HCT116 (cell line): ENCODE measurements at regions not wholly inside any gene's neighbourhood (a gene's known extent, or its start where the extent isn't known, plus 50 kb on each side); places are given as distances from the start of the nearest gene placed in this dataset.

Experiments
- ATAC-seq: fragments of 200-7000 bp; cut with Tn5 transposase; 2 replicates; pipeline ENCODE4 v1.9.1; 2020; ENCODE audit warnings: mild to moderate bottlenecking, moderate library complexity
- BruUV-seq: library from RNA; stranded (reverse); fragments of 400-500 nt; replicated peaks from 2 replicates; lab custom pipeline; 2021; lab: Mats Ljungman, UMichigan
- CTCF ChIA-PET: fragments of 300-600 bp; sonication (Branson Sonifier 250); formaldehyde crosslinking; loops from one replicate; lab custom pipeline; 2021; ENCODE audit warnings: antibody characterized with exemption; lab: Charles Lee
- POLR2A ChIA-PET: fragments of 300-600, 350-600 bp; sonication (Branson Sonifier 250); formaldehyde crosslinking; loops from one replicate; lab custom pipeline; 2021; ENCODE audit warnings: antibody characterized with exemption; lab: Charles Lee
- RAD21 ChIA-PET, 2 experiments: fragments of 300-600 bp; sonication (Branson Sonifier 250); formaldehyde crosslinking; loops; one replicate each; lab custom pipeline; 2023; ENCODE audit warnings: low total read pairs in 2 of 2; ENCODE audit not compliant: uncharacterized antibody in 2 of 2, unreplicated experiment in 2 of 2, low non-redundant PET in 1 of 2; lab: Charles Lee
- DNase-seq: peaks from one replicate; pipeline ENCODE4 v3.0.0-alpha.2; 2010; ENCODE audit warnings: low read depth, low spot score
- H2AFZ ChIP-seq: fragments of 200-600 bp; shearing (Covaris generic), sonication (generic); 2 replicates; pipeline ENCODE4 v1.6.1; 2017; ENCODE audit warnings: low read depth, mixed run types, mixed read lengths, antibody characterized with exemption, low read length; ENCODE audit not compliant: poor library complexity, severe bottlenecking
- H3K27ac ChIP-seq: 2 replicates; pipeline ENCODE4 v1.5.1; 2012; ENCODE audit warnings: low read depth, low read length
- H3K27me3 ChIP-seq: fragments of 200-600 bp; sonication (generic); 2 replicates; pipeline ENCODE4 v1.6.1; 2016; ENCODE audit warnings: mixed run types, low read length, mixed read lengths; ENCODE audit not compliant: insufficient read depth
- H3K36me3 ChIP-seq, 2 experiments: fragments of 200-500 bp in 1 of 2; fragments of 200-600 bp in 1 of 2; sonication (Bioruptor generic) in 1 of 2; sonication (generic) in 1 of 2; 2 replicates each; pipeline versions ENCODE4 v1.5.1 to v1.6.1; 2014 to 2016; ENCODE audit warnings: low read length in 2 of 2, inconsistent platforms in 1 of 2, mixed read lengths in 1 of 2, mixed run types in 1 of 2; ENCODE audit not compliant: insufficient read depth in 2 of 2, control insufficient read depth in 1 of 2
- H3K4me1 ChIP-seq, 2 experiments: fragments of 200-600 bp in 1 of 2; sonication (generic) in 1 of 2; 2 replicates each; pipeline versions ENCODE4 v1.5.1 to v1.6.1; 2012 to 2017; ENCODE audit warnings: low read length in 2 of 2, inconsistent platforms in 1 of 2, mild to moderate bottlenecking in 1 of 2, mixed read lengths in 1 of 2, mixed run types in 1 of 2, moderate library complexity in 1 of 2; ENCODE audit not compliant: insufficient read depth in 2 of 2, control insufficient read depth in 1 of 2
- H3K4me2 ChIP-seq: fragments of 200-600 bp; sonication (generic); 2 replicates; pipeline ENCODE4 v1.6.1; 2017; ENCODE audit warnings: mixed run types, low read length, mixed read lengths
- H3K4me3 ChIP-seq, 2 experiments: fragments of 200-600 bp in 1 of 2; sonication (generic) in 1 of 2; replicated peaks in 1 of 2; 2 replicates each; pipeline ENCODE4 v1.5.1; 2011 to 2016; ENCODE audit warnings: low read length in 2 of 2, control low read depth in 1 of 2, low read depth in 1 of 2, mild to moderate bottlenecking in 1 of 2, mixed read lengths in 1 of 2, mixed run types in 1 of 2
- H3K79me2 ChIP-seq: fragments of 200-600 bp; sonication (generic); 2 replicates; pipeline ENCODE4 v1.6.1; 2017; ENCODE audit warnings: mild to moderate bottlenecking, mixed run types, low read length, moderate library complexity, mixed read lengths; ENCODE audit not compliant: insufficient read depth
- H3K9ac ChIP-seq: fragments of 200-600 bp; sonication (generic); 2 replicates; pipeline ENCODE4 v1.6.1; 2016; ENCODE audit warnings: low read length, mixed read lengths
- H3K9me2 ChIP-seq: fragments of 200-600 bp; sonication (generic), shearing (Covaris generic); 2 replicates; pipeline ENCODE4 v1.6.1; 2017; ENCODE audit warnings: mixed run types, mild to moderate bottlenecking, moderate library complexity; ENCODE audit not compliant: insufficient read depth
- H3K9me3 ChIP-seq, 2 experiments: fragments of 200-500 bp in 1 of 2; fragments of 200-600 bp in 1 of 2; sonication (Bioruptor generic) in 1 of 2; sonication (generic) in 1 of 2; 2 replicates each; pipeline ENCODE4 v1.6.1; 2014 to 2017; ENCODE audit warnings: low read length in 2 of 2, mixed read lengths in 2 of 2, inconsistent platforms in 1 of 2, low read depth in 1 of 2, mild to moderate bottlenecking in 1 of 2, mixed run types in 1 of 2, moderate library complexity in 1 of 2; ENCODE audit not compliant: control insufficient read depth in 1 of 2, insufficient read depth in 1 of 2
- H4K20me1 ChIP-seq: fragments of 200-600 bp; sonication (generic), shearing (Covaris generic); 2 replicates; pipeline ENCODE4 v1.6.1; 2017; ENCODE audit warnings: mixed run types, mild to moderate bottlenecking, moderate library complexity; ENCODE audit not compliant: insufficient read depth
- CBX3 ChIP-seq: IDR thresholded peaks from 2 replicates; pipeline ENCODE4 v1.6.1; 2012; ENCODE audit warnings: low read depth
- CEBPB ChIP-seq: IDR thresholded peaks from 2 replicates; pipeline ENCODE4 v1.6.1; 2012; ENCODE audit warnings: low read depth
- EGR1 ChIP-seq: IDR thresholded peaks from 2 replicates; pipeline ENCODE4 v1.6.1; 2012; ENCODE audit warnings: low read depth
- ELF1 ChIP-seq: IDR thresholded peaks from 2 replicates; pipeline ENCODE4 v1.6.1; 2012; ENCODE audit warnings: low read depth, borderline replicate concordance
- EZH2 ChIP-seq: fragments of 200-600 bp; sonication (generic); IDR thresholded peaks from 2 replicates; pipeline ENCODE4 v1.6.1; 2017; ENCODE audit warnings: antibody characterized with exemption, mixed run types
- EZH2phosphoT487 ChIP-seq: fragments of 200-600 bp; IDR thresholded peaks from 2 replicates; pipeline ENCODE4 v1.6.1; 2018; ENCODE audit warnings: antibody characterized with exemption, borderline replicate concordance
- JUND ChIP-seq: IDR thresholded peaks from 2 replicates; pipeline ENCODE4 v1.6.1; 2012
- POLR2A ChIP-seq: IDR thresholded peaks from 2 replicates; pipeline ENCODE4 v1.7.0; 2011; ENCODE audit warnings: borderline replicate concordance; ENCODE audit not compliant: insufficient read depth, insufficient read length; ENCODE audit errors: extremely low read depth
- RAD21 ChIP-seq: IDR thresholded peaks from 2 replicates; pipeline ENCODE4 v1.6.1; 2012; ENCODE audit warnings: low read depth, mild to moderate bottlenecking
- SIN3A ChIP-seq: IDR thresholded peaks from 2 replicates; pipeline ENCODE4 v1.6.1; 2012; ENCODE audit warnings: low read depth
- SP1 ChIP-seq: IDR thresholded peaks from 2 replicates; pipeline ENCODE4 v1.6.1; 2012; ENCODE audit warnings: low read depth
- SRF ChIP-seq: IDR thresholded peaks from 2 replicates; pipeline ENCODE4 v1.6.1; 2012; ENCODE audit warnings: low read depth
- TCF7L2 ChIP-seq: IDR thresholded peaks from 2 replicates; pipeline ENCODE4 v1.7.0; 2011; ENCODE audit warnings: borderline replicate concordance, inconsistent platforms; ENCODE audit not compliant: insufficient read depth, insufficient read length; ENCODE audit errors: extremely low read depth
- YY1 ChIP-seq: IDR thresholded peaks from 2 replicates; pipeline ENCODE4 v1.6.1; 2011; ENCODE audit warnings: low read length, low read depth, moderate library complexity, mild to moderate bottlenecking; ENCODE audit not compliant: insufficient replicate concordance; ENCODE audit errors: extremely low read depth
- ZFX ChIP-seq: fragments of 450-650 bp; IDR thresholded peaks from 2 replicates; pipeline ENCODE4 v1.6.1; 2017
- ZNF274 ChIP-seq: fragments of 200-500 bp; sonication (Bioruptor generic); IDR thresholded peaks from 2 replicates; pipeline ENCODE4 v1.6.1; 2014; ENCODE audit warnings: mild to moderate bottlenecking, low read depth, low read length, inconsistent platforms
- intact Hi-C: fragments of 100-400 bp; cut with micrococcal nuclease; formaldehyde crosslinking; loops from 2 replicates; pipeline ENCODE4 v1.10.0; 2022
- TF ChIP-seq, protein P1 (sequence below): IDR thresholded peaks from 2 replicates; pipeline ENCODE4 v1.6.1; 2012
- TF ChIP-seq, protein P2 (sequence below): IDR thresholded peaks from 2 replicates; pipeline ENCODE4 v1.6.1; 2012
- TF ChIP-seq, protein P3 (sequence below): IDR thresholded peaks from 2 replicates; pipeline ENCODE4 v1.6.1; 2012; ENCODE audit warnings: low read depth
- TF ChIP-seq, protein P4 (sequence below): IDR thresholded peaks from 2 replicates; pipeline ENCODE4 v1.6.1; 2011; ENCODE audit warnings: mild to moderate bottlenecking, low read length, moderate library complexity; ENCODE audit not compliant: insufficient replicate concordance; ENCODE audit errors: extremely low read depth

DNA sequence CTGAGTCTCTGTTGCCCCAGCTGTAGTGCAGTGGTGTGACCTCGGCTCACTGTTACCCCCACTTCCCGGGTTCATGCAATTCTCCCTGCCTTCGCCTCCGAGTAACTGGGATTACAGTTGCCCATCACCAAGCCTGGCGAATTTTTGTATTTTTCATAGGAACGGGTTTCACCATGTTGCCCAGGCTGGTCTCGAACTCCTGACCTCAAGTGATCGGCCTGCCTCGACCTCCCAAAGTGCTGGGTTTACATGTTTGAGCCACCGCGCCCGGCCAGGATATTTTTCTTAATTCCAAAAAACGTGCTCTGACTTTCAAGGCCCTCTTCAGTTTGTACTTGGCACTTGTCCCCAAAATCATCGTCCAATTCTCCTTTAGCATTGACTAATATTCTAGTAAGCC lies 129.2 kb upstream of the EPHA5 start:
- CTCF ChIA-PET: no interaction called here
- ATAC-seq (no peak), DNase-seq (no peak)
- intact Hi-C loops: no loop called here
- H3K36me3 ChIP-seq: no peaks in the 10 kb centered on the region
- H2AFZ ChIP-seq: no peak overlapping the region
- no peak overlapping the region for H3K27ac ChIP-seq
- no peak overlapping the region for H3K9ac ChIP-seq
- no peaks in the 10 kb centered on the region for H4K20me1 ChIP-seq
- no peaks in the 10 kb centered on the region for H3K4me1 ChIP-seq
- no TSS peak for BruUV-seq
- no peaks in the 10 kb centered on the region for H3K27me3 ChIP-seq
- POLR2A ChIA-PET: no interaction called here
- H3K4me2 ChIP-seq: no peak overlapping the region
- H3K9me2 ChIP-seq: no peaks in the 10 kb centered on the region
- H3K4me3 ChIP-seq: no peak overlapping the region
- no peaks in the 10 kb centered on the region for H3K79me2 ChIP-seq
- H3K9me3 ChIP-seq: peaks cover 0 to 12% of the 10 kb centered on the region in 2 experiments; a peak in 2 of 4 replicates
- no peak for TF ChIP-seq RAD21
- TF ChIP-seq, protein P1, sequence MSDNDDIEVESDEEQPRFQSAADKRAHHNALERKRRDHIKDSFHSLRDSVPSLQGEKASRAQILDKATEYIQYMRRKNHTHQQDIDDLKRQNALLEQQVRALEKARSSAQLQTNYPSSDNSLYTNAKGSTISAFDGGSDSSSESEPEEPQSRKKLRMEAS: no peak
- TF ChIP-seq EZH2: no peak
- TF ChIP-seq, protein P2, sequence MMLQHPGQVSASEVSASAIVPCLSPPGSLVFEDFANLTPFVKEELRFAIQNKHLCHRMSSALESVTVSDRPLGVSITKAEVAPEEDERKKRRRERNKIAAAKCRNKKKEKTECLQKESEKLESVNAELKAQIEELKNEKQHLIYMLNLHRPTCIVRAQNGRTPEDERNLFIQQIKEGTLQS: no peak
- no peak for TF ChIP-seq ZNF274
- TF ChIP-seq SIN3A: no peak
- TF ChIP-seq JUND: no peak
- no peak for TF ChIP-seq SRF
- no peak for TF ChIP-seq CEBPB
- TF ChIP-seq SP1: no peak
- no peak for TF ChIP-seq TCF7L2
- TF ChIP-seq ZFX: no peak
- no peak for TF ChIP-seq ELF1
- TF ChIP-seq, protein P3, sequence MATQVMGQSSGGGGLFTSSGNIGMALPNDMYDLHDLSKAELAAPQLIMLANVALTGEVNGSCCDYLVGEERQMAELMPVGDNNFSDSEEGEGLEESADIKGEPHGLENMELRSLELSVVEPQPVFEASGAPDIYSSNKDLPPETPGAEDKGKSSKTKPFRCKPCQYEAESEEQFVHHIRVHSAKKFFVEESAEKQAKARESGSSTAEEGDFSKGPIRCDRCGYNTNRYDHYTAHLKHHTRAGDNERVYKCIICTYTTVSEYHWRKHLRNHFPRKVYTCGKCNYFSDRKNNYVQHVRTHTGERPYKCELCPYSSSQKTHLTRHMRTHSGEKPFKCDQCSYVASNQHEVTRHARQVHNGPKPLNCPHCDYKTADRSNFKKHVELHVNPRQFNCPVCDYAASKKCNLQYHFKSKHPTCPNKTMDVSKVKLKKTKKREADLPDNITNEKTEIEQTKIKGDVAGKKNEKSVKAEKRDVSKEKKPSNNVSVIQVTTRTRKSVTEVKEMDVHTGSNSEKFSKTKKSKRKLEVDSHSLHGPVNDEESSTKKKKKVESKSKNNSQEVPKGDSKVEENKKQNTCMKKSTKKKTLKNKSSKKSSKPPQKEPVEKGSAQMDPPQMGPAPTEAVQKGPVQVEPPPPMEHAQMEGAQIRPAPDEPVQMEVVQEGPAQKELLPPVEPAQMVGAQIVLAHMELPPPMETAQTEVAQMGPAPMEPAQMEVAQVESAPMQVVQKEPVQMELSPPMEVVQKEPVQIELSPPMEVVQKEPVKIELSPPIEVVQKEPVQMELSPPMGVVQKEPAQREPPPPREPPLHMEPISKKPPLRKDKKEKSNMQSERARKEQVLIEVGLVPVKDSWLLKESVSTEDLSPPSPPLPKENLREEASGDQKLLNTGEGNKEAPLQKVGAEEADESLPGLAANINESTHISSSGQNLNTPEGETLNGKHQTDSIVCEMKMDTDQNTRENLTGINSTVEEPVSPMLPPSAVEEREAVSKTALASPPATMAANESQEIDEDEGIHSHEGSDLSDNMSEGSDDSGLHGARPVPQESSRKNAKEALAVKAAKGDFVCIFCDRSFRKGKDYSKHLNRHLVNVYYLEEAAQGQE: no peak
- TF ChIP-seq POLR2A: no peak
- no peak for TF ChIP-seq EGR1
- TF ChIP-seq CBX3: no peak
- no peak for TF ChIP-seq YY1
- no peak for TF ChIP-seq EZH2phosphoT487
- TF ChIP-seq, protein P4, sequence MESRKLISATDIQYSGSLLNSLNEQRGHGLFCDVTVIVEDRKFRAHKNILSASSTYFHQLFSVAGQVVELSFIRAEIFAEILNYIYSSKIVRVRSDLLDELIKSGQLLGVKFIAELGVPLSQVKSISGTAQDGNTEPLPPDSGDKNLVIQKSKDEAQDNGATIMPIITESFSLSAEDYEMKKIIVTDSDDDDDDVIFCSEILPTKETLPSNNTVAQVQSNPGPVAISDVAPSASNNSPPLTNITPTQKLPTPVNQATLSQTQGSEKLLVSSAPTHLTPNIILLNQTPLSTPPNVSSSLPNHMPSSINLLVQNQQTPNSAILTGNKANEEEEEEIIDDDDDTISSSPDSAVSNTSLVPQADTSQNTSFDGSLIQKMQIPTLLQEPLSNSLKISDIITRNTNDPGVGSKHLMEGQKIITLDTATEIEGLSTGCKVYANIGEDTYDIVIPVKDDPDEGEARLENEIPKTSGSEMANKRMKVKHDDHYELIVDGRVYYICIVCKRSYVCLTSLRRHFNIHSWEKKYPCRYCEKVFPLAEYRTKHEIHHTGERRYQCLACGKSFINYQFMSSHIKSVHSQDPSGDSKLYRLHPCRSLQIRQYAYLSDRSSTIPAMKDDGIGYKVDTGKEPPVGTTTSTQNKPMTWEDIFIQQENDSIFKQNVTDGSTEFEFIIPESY: no peak
- TF ChIP-seq, all 23 proteins: peak for 0
- RAD21 ChIA-PET: no interaction called here
